ENCODE measurements at regions not wholly inside any gene's neighbourhood (a gene's known extent, or its start where the extent isn't known, plus 50 kb on each side); places are given as distances from the start of the nearest gene placed in this dataset.
"Not testable (repeated sequence)": the region's sequence is repeated elsewhere in the genome, so short reads cannot be mapped to it uniquely, and the experiment has no call there.

- DNase-seq = no peak
These were observed 748.2 kb upstream of the SLITRK1 start for GRCh38 chr13:84630476-84630875.

GRCh38 chr13:84616864-84617263 lies 734.6 kb upstream of the SLITRK1 start:
- no peak for DNase-seq

- DNase-seq = no peak
These were observed 727.4 kb upstream of the SLITRK1 start for GRCh38 chr13:84609716-84610115.

GRCh38 chr13:84607261-84608013 lies 725.2 kb upstream of the SLITRK1 start:
- DNase-seq = no peak

GRCh38 chr13:84606616-84607015 lies 724.3 kb upstream of the SLITRK1 start:
- DNase-seq = no peak

- DNase-seq = no peak
These were observed 723.7 kb upstream of the SLITRK1 start for GRCh38 chr13:84605927-84606326.

- no peak for DNase-seq
These were observed 709.2 kb upstream of the SLITRK1 start for GRCh38 chr13:84591444-84591843.

GRCh38 chr13:84590663-84591062 lies 708.4 kb upstream of the SLITRK1 start:
- DNase-seq = no peak

- no peak for DNase-seq
These were observed 705.7 kb upstream of the SLITRK1 start for GRCh38 chr13:84588023-84588422.

GRCh38 chr13:84579901-84580300 lies 697.6 kb upstream of the SLITRK1 start:
- not testable (repeated sequence) for DNase-seq

GRCh38 chr13:84574851-84575250 lies 692.6 kb upstream of the SLITRK1 start:
- no peak for DNase-seq

- no peak for DNase-seq
These were observed 689.0 kb upstream of the SLITRK1 start for GRCh38 chr13:84571264-84571663.

- DNase-seq = no peak
These were observed 688.6 kb upstream of the SLITRK1 start for GRCh38 chr13:84570831-84571230.

- no peak for DNase-seq
These were observed 687.1 kb upstream of the SLITRK1 start for GRCh38 chr13:84569366-84569765.

GRCh38 chr13:84567848-84568247 lies 685.6 kb upstream of the SLITRK1 start:
- DNase-seq = no peak

GRCh38 chr13:84566780-84567179 lies 684.5 kb upstream of the SLITRK1 start:
- peak; percentile 35 for DNase-seq

- peak; percentile 70 for DNase-seq
These were observed 681.3 kb upstream of the SLITRK1 start for GRCh38 chr13:84563611-84564010.

GRCh38 chr13:84553227-84553626 lies 671.0 kb upstream of the SLITRK1 start:
- no peak for DNase-seq

- no peak for DNase-seq
These were observed 661.7 kb upstream of the SLITRK1 start for GRCh38 chr13:84543962-84544361.

GRCh38 chr13:84542348-84542747 lies 660.1 kb upstream of the SLITRK1 start:
- DNase-seq = no peak

GRCh38 chr13:84536906-84537305 lies 654.6 kb upstream of the SLITRK1 start:
- no peak for DNase-seq

GRCh38 chr13:84528408-84529070 lies 646.3 kb upstream of the SLITRK1 start:
- DNase-seq = no peak

- DNase-seq = no peak
These were observed 643.6 kb upstream of the SLITRK1 start for GRCh38 chr13:84525865-84526264.

GRCh38 chr13:84524586-84524985 lies 642.3 kb upstream of the SLITRK1 start:
- no peak for DNase-seq

GRCh38 chr13:84500016-84500415 lies 617.7 kb upstream of the SLITRK1 start:
- no peak for DNase-seq

All from NCI-H345 (cell line).